GM18505 (cell line): ENCODE measurements at regions not wholly inside any gene's neighbourhood (a gene's known extent, or its start where the extent isn't known, plus 50 kb on each side); places are given as distances from the start of the nearest gene placed in this dataset.

ENCODE experiments used
- ATAC-seq: cut with Tn5 transposase; IDR thresholded peaks from one replicate; pipeline ENCODE4 v1.9.1; 2021; ENCODE audit not compliant: unreplicated experiment
- POLR2A ChIP-seq: IDR thresholded peaks from 4 replicates; pipeline ENCODE4 v1.6.1; 2011; ENCODE audit warnings: borderline replicate concordance; ENCODE audit not compliant: insufficient read depth, insufficient read length; ENCODE audit errors: extremely low read depth

- no peak for TF ChIP-seq POLR2A
- no peak for ATAC-seq
These were observed 50.8 kb upstream of the PRSS1 start for GRCh38 chr7:142698429-142698828.

- no peak for TF ChIP-seq POLR2A
- no peak for ATAC-seq
These were observed 52.0 kb upstream of the PRSS1 start for GRCh38 chr7:142697270-142697669.

DNA sequence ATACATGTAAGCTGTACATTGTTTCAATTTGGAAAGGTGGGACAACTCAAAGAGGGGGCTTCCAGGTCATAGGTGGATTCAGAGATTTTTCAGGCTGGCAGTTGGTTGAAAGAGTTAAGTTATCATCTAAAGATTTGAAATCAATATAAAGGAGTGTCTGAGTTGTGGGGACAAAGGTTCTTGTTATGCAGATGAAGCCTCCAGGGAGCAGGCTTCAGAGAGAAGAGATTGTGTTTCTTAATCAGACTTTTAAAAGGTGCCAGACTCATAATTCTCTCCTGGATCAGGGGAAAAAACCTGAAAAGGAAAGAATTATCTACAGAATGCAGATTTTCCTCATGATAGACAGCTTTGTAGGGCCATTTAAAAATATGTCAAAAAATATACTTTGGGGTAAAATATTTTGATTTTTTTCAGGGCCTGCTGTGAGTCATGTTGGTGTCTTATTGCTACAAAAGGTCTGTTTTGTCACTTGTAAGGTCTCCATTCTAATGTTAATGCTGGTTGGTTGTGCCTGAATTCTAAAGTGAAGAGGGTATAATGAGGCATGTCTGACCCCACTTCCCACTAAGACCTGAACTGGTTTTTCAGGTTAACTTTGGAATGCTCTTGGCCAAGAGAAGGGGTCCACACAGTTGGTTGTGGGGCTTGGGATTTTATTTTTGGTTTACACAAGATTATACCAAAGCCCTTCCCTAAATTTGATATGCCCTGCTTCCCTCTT is 52.7 kb upstream of the PRSS1 start:
- no peak for ATAC-seq
- no peak for TF ChIP-seq POLR2A

DNA sequence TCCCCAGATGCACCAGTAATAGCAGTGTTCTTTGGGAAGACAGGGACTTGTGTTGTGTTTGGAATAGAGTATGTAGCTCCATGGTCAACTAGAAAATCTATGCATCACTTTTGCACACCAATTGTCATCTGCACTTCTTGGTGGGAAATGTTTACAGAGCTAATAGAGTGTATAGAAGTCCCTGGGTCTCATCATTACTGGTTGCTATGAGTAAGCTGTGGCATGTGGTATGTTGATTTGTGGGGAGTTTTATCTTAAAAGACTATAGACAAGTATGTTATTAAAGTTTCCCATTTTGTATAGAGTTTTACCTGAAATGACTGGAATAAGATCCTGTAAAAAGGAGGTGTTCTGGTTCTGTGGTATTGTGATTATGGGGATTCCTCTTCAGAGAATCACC is 55.4 kb upstream of the PRSS1 start:
- no peak for ATAC-seq
- TF ChIP-seq POLR2A, result no peak

DNA sequence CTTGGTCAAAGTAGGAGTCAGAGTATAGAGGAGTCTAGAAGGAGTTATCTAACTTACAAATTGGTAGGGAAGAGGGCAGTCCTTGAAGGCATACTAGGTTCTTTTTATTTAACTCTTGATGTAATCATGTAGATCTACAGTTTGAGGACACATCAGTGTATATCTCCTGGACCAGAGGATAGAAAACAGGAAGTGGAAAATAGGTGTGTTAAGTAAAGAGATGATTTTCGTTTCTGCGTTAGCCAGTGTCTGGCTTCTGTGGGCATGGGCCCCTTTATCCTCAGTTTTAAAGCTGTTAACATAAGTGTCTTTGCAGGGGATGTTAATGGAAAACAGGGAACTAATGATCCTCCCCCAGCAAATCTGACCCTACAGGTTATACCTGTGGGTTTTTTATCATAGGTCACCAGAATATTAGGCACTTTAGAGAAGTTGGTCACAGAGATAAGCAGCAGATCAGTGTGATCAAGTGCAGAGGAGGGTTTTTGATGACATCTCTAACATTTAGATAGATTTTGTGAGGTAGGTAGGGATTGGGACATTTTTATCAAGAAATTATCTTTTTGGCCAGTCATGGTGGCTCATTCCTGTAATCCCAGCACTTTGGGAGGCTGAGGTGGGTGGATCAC is 58.6 kb upstream of the PRSS1 start:
- ATAC-seq, result no peak
- no peak for TF ChIP-seq POLR2A

DNA sequence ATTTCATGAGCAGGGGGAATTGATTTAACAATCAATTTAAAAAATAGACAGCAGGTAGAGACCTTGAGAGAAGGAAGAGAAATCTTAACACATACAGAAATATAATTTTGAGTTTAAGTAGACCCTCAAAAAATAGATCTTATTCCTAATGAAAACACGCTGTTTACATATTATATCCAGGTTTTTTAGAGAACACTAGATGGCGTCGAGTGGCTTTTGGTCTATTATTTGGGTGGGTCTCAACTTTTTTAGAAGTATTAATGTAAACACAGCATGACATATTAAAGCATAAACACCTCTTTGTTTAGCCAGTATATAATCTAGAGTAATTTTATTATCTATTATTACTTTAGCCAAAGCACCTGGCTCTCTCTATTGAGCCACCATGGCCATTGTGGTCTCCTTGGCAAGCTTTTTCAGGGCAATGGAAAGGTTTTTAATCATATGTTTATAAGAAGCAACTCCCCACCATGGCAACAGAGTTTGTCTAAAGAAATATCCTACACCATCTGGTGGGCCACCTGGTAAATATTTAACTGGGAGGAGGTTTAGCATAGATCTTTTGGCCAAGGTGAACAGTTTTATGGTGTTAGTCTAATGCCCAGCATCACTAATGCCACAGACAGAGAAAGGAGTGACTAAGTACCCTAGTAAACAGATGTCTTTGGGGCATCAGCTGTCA is 59.7 kb upstream of the PRSS1 start:
- no peak for ATAC-seq
- no peak for TF ChIP-seq POLR2A

GRCh38 chr7:142685877-142686508 is 63.3 kb upstream of the PRSS1 start:
- ATAC-seq, result no peak
- TF ChIP-seq POLR2A, result no peak

GRCh38 chr7:142681314-142682092 is 67.8 kb upstream of the PRSS1 start:
- TF ChIP-seq POLR2A, result no peak
- no peak for ATAC-seq

- ATAC-seq, result no peak
- TF ChIP-seq POLR2A, result no peak
These were observed 77.8 kb upstream of the PRSS1 start for GRCh38 chr7:142671506-142671905.

DNA sequence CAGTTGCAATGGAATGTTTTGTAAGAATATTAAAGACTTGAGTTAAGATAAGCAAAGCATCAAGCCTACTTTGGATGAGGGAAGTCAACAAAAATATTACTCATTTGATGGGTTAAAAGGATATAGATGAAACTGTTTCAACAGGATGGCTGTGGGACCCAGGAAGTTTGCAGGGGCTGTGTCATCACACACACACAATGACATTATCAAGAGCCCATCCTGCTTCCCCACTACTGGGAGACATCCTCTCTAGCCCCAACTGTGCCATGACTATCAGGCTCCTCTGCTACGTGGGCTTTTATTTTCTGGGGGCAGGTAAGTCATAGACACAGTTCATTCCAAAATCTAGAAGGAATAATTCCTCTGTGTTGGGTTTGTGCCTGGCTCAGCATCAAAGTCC is 78.8 kb upstream of the PRSS1 start:
- TF ChIP-seq POLR2A, result no peak
- ATAC-seq, result no peak

DNA sequence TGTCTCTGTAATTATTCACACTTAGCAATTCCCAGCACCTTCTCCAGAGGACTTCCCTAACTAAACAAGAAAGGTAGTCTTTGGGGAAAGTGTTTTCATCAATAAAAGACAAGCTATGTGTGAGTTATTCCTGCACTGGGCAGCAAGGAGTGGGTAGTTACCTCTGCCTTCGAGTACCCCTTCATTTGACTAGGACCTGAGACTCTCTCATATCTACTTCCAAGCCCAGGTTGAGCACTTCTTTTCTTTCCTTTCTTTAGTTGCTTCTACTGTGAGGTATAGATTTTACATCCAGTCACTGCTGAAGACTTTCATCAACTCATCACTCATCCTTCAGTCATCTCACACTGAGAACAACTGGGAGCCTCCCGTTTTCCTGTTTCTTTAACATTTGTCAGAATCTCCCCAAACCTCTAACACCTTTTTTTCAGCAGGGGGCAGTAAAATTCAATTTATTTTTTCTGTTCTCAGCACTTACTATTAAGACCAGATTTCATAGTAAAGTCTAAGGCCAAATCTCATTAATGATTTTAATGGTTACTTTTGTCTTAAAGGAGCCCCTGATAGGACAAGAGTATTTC is 80.1 kb upstream of the PRSS1 start:
- TF ChIP-seq POLR2A, result no peak
- no peak for ATAC-seq

DNA sequence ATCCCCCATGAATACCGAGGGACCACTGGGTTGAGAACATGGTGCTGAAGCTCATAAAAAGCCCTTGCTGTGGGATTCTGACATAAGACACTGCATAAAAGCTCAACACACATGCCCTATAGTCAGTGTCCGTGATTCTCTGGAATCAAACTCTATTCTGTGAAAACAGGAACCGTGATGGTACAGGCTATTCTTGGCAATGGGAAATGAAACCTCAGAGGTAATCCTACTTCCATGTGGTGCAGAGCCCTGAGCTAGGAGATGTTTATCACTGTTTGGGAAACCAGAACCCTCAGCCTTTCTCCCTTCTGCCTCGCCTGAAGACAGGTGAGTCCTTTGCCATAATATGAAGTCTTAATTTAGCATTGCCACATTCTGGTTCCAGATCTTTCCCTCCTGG is 80.8 kb upstream of the PRSS1 start:
- no peak for ATAC-seq
- no peak for TF ChIP-seq POLR2A
